ENCODE measurements at regions not wholly inside any gene's neighbourhood (a gene's known extent, or its start where the extent isn't known, plus 50 kb on each side); places are given as distances from the start of the nearest gene placed in this dataset.

DNA sequence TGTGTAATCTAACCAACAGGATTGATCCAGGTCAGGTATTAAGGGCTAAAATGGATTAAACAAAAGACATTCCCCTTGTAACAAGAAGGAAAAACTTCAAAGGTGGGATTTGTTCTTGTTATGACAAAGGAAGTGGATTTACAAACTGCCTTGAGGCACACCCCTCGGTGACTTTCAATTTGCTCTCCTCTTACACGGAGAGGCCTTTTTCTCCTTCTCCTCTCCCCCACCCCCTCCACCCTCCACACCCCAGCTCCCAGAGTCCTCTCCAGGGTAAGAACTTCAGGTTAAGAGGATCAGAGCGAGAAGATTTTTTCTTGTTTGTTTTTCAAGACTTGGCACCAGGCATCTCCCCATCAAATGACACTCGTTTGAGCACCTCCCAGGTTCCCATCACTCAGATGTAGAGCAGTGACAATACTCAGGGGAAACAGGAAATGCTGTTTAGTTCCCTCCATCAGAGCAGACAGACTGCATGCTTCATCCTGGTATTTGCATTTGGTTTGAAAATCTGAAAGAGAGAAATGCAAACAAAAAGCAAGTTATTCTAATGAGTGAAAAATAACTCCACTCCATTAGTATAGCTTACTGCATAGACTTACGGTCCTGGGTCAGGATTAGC is 77.6 kb upstream of the TMEM260 start:
- DNase-seq (ENCODE audit: low read depth), result no peak

DNA sequence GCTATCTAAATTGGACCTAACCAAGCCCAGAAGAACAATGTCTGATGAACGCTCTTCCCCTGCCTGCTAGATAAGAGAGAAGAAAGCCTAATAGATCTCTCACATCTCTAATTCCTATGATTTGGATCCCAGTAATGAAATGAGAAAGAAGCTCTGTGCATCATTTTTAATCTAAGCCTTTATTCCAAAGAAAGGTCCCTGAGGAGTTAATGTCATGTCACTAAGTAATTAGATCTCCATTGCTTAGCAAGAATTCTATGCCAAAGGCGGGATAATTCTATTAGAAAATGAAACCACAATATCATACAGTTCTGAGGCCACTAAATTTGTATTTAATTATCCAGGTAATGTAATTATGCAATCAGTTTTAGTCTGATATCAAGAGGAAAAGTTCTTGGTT is 74.2 kb upstream of the TMEM260 start:
- no peak for DNase-seq (ENCODE audit: low read depth)

DNA sequence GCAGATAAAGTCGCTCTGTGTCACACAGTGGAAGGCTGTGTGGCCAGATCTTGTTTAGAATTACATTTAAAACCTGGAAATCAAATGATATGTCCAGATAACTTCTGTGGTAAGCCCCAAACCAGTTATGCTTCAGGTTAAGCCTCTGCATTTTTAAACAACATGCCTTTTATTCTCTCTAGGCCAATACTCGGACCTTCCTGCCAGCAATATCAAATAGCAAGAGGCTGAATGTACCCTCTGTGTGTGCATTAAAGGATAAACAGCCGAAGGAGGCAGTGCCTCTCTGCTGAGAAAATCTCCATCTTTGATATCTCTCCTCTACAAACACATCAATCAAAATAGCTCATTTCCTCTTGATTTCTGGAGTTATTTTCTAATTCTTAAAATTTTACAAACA is 67.1 kb upstream of the TMEM260 start:
- no peak for DNase-seq (ENCODE audit: low read depth)

DNA sequence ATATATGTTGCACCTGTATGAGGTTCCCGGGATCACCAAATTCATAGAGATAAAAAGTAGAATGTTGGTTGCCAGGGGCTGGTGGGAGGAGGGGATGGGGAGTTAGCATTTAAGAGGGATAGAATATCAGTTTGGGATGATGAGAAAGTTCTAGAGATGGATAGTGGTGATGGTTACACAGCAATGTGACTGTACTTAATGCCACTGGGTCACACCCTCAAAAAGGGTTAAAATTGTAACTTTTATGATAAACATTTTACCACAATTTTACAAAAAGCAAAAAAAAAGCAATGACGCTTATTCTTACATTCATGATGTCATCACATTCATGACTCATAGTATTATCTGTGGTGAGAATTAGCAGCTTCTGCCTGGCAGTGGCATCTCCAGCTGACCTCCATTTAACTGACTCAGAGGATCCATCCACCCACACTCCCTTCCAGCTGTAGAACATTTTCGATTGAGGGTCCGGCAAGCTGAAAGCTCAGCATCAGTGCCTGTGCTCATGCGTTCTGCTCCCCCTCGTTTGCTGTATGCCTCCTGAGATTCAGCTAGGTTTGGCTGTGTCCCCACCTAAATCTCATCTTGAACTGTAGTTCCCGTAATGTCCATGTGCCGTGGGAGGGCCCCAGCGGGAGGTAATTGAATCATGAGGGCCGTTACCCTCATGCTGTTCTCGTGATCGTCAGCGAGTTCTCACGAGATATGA is 64.8 kb upstream of the TMEM260 start:
- peak; percentile 45 for DNase-seq (ENCODE audit: low read depth)

DNA sequence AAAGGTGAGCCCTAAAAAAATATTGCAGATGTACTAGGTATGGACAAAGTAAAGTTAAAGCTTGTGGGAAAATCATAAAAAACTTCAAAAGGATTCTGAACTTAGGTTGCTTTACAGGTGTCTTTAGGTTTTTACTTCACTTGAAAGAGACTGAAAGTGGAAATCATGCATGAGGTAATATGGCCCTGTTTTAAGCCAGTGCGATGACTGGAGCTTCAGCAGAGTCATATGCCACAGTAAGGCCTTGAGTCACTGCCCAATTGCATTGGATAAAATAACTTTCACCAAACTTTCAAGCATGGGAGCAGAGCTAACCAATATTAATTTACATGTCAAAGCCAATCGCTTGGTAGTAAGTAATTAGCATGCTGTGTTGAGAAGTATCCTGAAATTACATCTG is 63.9 kb upstream of the TMEM260 start:
- DNase-seq (ENCODE audit: low read depth), result no peak

DNA sequence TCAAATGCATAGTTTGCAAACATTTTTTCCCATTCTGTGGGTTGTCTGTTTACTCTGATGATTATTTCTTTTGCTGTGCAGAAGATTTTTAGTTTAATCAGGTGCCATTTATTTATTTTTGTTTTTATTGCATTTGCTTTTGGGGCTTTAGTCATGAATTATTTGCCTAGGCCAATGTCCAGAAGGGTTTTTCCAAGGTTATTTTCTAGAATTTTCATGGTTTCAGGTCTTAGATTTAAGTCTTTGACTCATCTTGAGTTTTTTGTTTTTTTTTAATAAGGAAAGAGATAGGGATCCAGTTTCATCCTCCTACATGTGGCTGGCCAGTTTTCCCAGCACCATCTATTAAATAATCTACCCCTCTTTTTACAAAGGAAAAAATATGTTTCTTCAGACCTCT is 57.2 kb upstream of the TMEM260 start:
- no peak for DNase-seq (ENCODE audit: low read depth)

DNA sequence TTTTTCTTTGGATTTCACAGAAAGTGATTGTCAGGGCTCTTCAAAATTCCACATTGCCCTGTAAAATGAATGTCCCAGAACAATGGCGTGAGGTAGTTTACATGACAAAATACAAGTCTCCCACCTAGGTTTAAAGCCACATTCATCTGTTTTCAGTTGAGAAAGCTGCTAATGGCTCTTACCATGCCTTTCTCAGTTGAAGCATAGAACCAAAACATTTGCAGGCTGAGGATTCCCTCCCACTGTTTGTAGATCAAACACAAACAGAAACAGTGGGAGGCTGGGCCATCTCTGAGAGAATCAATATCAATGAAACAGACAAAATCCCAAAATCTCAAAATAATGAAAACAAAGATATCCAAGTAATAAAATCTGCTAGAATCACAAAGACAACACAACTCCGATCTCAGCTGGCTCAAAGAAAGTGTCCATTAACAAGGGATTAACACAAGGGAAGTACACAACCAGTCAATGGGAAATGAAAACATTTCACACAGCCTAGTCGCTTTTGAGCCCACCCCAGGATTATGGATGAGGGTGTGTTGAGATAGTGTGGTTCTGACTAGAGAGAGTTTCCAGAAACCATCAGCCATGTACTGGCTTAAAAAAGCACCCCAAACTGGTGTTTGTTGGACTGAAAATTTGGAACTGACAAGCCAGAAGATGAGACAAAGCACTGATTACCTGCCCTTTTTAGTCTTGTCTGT is 54.5 kb upstream of the TMEM260 start:
- no peak for DNase-seq (ENCODE audit: low read depth)

DNA sequence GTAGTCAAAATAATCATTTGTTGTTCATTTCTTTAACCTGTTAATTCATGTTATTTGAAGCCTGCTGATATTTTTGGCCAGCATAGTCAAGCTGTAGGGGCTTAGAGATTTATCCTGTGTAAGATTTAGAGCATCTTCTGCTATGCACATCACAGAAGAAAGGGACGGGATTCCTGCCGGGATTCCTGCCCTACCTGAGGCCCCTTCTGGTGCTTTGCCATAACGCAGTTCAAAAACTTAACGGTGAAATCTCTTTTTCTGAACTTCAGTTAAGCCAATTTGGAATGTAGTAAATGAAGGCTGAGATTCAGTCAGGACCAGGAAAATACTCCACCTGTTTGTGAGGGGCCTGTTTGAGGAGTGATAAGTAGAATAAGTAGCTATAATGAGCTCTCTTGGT is 50.7 kb upstream of the TMEM260 start:
- no peak for DNase-seq (ENCODE audit: low read depth)
